HepG2 (cell line): ENCODE measurements at regions not wholly inside any gene's neighbourhood (a gene's known extent, or its start where the extent isn't known, plus 50 kb on each side); places are given as distances from the start of the nearest gene placed in this dataset.

ENCODE experiments used
- AGO2 ChIP-seq: fragments of 200-400 bp; formaldehyde crosslinking; optimal IDR thresholded peaks from 2 replicates; pipeline ENCODE3; 2017; ENCODE audit warnings: mild to moderate bottlenecking, low read depth, low read length, moderate library complexity
- FOXJ3 ChIP-seq: sonication (generic); formaldehyde crosslinking; IDR thresholded peaks from 2 replicates; pipeline ENCODE4 v1.4.0; 2020; ENCODE audit warnings: missing genetic modification reagents, mild to moderate bottlenecking, borderline replicate concordance
- MYNN ChIP-seq: sonication (generic); formaldehyde crosslinking; IDR thresholded peaks from 2 replicates; pipeline ENCODE4 v1.4.0; 2020; ENCODE audit warnings: mild to moderate bottlenecking, low read depth, missing genetic modification reagents
- NFAT5 ChIP-seq: sonication (generic); formaldehyde crosslinking; IDR thresholded peaks from 2 replicates; pipeline ENCODE4 v1.4.0; 2020; ENCODE audit warnings: missing genetic modification reagents
- NFYB ChIP-seq: sonication (generic); formaldehyde crosslinking; IDR thresholded peaks from 2 replicates; pipeline ENCODE4 v1.4.0; 2020; ENCODE audit warnings: missing genetic modification reagents
- ZBTB7A ChIP-seq: sonication (generic); formaldehyde crosslinking; IDR thresholded peaks from 2 replicates; pipeline ENCODE4 v1.8.0; 2022; ENCODE audit warnings: mild to moderate bottlenecking, missing genetic modification reagents
- ZNF136 ChIP-seq: sonication (generic); formaldehyde crosslinking; IDR thresholded peaks from 2 replicates; pipeline ENCODE4 v1.8.1; 2022; ENCODE audit warnings: low read depth, mild to moderate bottlenecking, moderate library complexity, missing genetic modification reagents
- TF ChIP-seq, protein P1 (sequence below): sonication (generic); formaldehyde crosslinking; IDR thresholded peaks from 2 replicates; pipeline ENCODE4 v1.5.1; 2020; ENCODE audit warnings: mild to moderate bottlenecking, moderate library complexity, missing genetic modification reagents
- TF ChIP-seq, protein P2 (sequence below): sonication (generic); formaldehyde crosslinking; IDR thresholded peaks from 2 replicates; pipeline ENCODE4 v1.9.0; 2022; ENCODE audit warnings: missing genetic modification reagents, mild to moderate bottlenecking, borderline replicate concordance

- TF ChIP-seq, protein P1, sequence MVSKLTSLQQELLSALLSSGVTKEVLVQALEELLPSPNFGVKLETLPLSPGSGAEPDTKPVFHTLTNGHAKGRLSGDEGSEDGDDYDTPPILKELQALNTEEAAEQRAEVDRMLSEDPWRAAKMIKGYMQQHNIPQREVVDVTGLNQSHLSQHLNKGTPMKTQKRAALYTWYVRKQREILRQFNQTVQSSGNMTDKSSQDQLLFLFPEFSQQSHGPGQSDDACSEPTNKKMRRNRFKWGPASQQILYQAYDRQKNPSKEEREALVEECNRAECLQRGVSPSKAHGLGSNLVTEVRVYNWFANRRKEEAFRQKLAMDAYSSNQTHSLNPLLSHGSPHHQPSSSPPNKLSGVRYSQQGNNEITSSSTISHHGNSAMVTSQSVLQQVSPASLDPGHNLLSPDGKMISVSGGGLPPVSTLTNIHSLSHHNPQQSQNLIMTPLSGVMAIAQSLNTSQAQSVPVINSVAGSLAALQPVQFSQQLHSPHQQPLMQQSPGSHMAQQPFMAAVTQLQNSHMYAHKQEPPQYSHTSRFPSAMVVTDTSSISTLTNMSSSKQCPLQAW (CRISPR knock-in tag) = no peak
- no peak for TF ChIP-seq NFYB
- no peak for TF ChIP-seq FOXJ3 (CRISPR knock-in tag)
- TF ChIP-seq, protein P2, sequence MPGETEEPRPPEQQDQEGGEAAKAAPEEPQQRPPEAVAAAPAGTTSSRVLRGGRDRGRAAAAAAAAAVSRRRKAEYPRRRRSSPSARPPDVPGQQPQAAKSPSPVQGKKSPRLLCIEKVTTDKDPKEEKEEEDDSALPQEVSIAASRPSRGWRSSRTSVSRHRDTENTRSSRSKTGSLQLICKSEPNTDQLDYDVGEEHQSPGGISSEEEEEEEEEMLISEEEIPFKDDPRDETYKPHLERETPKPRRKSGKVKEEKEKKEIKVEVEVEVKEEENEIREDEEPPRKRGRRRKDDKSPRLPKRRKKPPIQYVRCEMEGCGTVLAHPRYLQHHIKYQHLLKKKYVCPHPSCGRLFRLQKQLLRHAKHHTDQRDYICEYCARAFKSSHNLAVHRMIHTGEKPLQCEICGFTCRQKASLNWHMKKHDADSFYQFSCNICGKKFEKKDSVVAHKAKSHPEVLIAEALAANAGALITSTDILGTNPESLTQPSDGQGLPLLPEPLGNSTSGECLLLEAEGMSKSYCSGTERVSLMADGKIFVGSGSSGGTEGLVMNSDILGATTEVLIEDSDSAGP (CRISPR knock-in tag) = no peak
- no peak for TF ChIP-seq AGO2
- no peak for TF ChIP-seq NFAT5 (CRISPR knock-in tag)
- TF ChIP-seq MYNN (CRISPR knock-in tag) = no peak
- TF ChIP-seq ZBTB7A (CRISPR knock-in tag) = no peak
- TF ChIP-seq ZNF136 (CRISPR knock-in tag) = no peak
These were observed 255.6 kb upstream of the CTAGE1 start (continued) for GRCh38 chr18:22673182-22673862.
